ENCODE measurements at regions not wholly inside any gene's neighbourhood (a gene's known extent, or its start where the extent isn't known, plus 50 kb on each side); places are given as distances from the start of the nearest gene placed in this dataset.
"Not testable (repeated sequence)": the region's sequence is repeated elsewhere in the genome, so short reads cannot be mapped to it uniquely, and the experiment has no call there.

- DNase-seq, result no peak
Observed at GRCh38 chr6:140397106-140397505, 1022.7 kb upstream of the CITED2 start.

DNA sequence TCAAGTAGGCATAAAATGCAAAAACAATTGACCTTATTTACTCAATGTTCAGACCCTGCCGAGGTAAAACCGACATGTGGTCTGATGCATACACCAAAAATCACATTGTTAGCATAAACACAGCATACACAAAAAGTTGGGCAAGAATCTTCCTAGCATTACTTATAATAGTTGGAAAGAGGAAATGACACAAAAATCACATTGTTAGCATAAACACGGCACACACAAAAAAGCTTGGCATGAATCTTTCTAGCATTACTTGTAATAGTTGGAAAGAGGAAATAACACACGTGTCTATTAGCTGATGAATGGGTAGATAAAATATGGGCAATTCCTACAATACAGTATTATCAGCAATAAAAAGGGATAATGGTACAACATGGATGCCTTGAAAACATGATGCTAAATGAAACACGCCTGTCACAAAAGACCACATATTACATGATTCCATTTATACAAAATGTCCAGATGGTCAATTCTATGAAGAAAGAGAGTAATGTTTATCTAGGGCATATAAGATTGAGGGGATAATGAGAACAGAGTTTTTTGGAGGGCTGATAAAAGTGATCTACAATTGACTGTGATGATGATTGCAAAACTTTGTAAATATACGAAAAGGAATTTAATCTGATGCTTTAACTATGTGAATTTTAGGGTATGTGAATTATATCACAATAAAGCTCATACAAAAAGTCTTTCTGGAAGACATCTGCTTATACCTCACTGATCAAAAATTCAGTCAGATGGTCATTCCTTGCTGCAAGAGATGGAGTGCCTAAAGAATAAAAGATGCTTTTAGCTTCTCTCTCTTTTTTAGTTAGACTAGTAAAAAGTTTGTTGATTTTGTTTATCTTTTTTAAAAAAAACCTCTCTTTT, 1019.5 kb upstream of the CITED2 start:
- no peak for DNase-seq

- DNase-seq, result no peak
Observed at GRCh38 chr6:140388815-140389214, 1014.4 kb upstream of the CITED2 start.

DNA sequence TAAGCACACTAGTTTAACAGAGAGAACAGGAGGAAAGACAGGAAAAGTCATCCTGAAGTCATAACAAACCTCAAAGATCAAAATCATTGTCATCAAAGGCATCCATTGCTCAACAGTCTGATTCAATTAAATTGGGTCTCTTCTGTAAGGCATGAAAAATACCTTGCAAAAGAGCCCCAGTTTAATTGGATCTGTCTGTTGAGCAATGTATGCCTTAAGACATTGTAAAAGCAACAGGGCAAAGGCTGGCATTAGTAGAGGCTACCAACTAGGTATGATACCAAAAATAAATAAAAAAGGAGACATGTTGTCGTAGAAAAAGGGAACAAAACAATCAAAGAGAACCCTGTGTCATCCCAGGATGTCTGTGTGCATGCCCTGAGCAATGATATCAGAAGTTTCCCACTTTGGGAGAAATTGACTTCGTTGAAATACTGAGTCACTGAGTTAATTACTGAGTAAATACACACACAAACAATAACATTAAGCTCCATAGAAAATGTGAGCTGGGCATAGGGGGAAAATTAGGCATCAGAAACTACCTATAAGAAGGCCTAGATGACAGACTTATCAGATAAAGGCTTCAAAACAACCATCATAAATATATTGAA, 1013.8 kb upstream of the CITED2 start:
- DNase-seq, result no peak

- no peak for DNase-seq
Observed at GRCh38 chr6:140385679-140386078, 1011.2 kb upstream of the CITED2 start.

GRCh38 chr6:140382355-140382754, 1007.9 kb upstream of the CITED2 start:
- no peak for DNase-seq

- no peak for DNase-seq
Observed at GRCh38 chr6:140380427-140381218, 1006.2 kb upstream of the CITED2 start.

- DNase-seq, result no peak
Observed at GRCh38 chr6:140379919-140380318, 1005.5 kb upstream of the CITED2 start.

DNA sequence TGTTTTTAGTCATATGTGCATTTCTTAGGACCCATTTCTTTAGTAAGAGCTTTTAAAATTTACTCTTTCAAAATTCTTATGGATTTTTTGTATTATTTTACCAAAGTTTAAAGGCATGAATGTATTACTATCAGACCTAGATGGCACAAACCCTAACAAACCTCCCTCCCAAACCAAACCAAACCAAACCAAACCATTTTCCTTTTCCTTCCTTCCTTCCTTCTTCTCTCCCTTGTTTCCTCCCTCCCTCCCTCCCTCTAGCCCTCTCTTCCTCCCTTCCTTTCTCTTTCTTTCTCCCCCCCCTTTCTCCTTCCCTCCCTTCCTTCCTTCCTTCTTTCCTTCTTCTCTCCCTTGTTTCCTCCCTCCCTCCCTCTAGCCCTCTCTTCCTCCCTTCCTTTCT, 1001.8 kb upstream of the CITED2 start:
- no peak for DNase-seq

DNA sequence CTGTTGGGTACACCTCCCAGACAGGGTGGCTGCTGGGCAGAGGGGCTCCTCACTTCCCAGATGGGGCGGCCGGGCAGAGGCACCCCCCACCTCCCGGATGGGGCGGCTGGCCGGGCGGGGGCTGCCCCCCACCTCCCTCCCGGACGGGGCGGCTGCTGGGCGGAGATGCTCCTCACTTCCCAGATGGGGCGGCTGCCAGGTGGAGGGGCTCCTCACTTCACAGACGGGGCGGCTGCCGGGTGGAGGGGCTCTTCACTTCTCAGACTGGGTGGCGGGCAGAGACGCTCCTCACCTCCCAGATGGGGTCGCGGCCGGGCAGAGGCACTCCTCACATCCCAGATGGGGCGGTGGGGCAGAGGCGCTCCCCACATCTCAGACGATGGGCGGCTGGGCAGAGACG, 999.3 kb upstream of the CITED2 start:
- not testable (repeated sequence) for DNase-seq

DNA sequence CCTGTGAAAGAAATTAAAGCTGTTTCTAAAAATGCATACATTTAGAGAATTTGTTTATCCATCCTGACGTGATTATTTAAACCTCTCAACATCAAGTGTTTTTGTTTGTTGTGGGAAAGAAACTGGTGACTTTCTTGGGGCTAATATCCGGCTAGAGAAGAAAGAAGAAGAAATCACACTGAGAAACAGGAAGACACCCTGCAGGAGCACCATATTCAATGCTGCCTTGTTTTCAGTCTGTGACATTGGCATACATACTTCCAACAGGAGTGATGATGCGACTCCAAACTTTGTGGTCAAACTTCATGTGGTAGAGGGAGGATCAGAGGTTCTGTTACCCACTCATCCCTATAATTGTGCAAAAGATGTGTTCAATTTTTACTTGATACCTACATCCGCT, 997.6 kb upstream of the CITED2 start:
- DNase-seq, result no peak

- DNase-seq, result peak; percentile 73
Observed at GRCh38 chr6:140370976-140371870, 996.8 kb upstream of the CITED2 start.

GRCh38 chr6:140370441-140370840, 996.0 kb upstream of the CITED2 start:
- no peak for DNase-seq

- no peak for DNase-seq
Observed at GRCh38 chr6:140366991-140367390, 992.5 kb upstream of the CITED2 start.

GRCh38 chr6:140364916-140365315, 990.5 kb upstream of the CITED2 start:
- DNase-seq, result no peak

- no peak for DNase-seq
Observed at GRCh38 chr6:140360651-140361050, 986.2 kb upstream of the CITED2 start.

DNA sequence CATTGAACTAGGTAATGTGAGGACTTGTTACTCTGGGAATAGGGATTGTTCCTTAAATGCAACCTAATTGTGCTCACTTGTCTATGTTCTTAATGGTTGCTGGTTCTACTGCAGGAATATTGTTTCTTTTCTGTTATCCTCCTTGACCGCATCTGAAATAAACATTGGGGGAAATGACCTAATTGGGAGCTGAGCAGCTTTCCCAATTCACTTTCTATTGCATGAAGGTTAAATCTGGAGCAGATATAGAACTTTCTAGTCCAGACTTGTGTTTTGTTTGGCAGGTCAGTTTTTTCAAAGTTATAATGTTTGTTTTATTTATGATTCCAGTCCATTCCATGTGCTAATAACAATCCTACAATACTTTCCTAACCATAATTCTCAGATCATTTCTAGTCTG, 981.0 kb upstream of the CITED2 start:
- no peak for DNase-seq

DNA sequence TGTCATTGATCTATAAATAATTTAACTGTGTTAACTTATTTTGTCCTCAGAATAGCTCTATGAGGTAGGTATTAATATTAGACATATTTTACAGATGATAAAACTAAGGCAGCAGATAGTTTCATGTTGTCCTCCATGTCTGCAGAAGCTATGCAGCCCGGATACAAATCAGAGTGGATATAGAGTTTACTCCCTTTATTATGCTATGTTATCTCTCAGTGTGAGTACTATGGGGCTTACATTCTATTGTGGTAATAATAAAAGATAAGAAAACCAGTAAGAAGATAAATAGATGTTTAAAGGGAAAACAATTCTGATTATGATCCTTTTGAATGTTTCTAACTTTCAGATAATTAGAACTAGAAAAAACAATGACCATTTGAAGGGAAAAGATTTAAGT, 979.8 kb upstream of the CITED2 start:
- no peak for DNase-seq

DNA sequence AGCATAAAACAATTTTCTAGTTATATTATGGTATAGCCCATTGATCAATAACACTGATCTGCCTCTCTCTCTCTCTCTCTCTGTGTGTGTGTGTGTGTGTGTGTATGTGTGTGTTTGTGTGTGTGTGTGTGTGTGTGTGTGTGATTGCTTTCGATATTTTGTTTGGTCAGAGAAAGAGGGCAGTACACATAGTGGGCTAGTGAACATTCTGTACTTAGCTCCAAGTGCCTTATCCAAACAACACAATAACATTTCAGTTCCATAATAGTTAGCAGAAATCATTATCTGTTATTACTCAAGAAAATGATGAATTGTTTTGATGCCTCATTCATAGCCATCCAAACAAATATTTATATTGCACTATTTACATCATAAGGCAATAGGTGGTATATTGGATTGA, 979.1 kb upstream of the CITED2 start:
- no peak for DNase-seq

DNA sequence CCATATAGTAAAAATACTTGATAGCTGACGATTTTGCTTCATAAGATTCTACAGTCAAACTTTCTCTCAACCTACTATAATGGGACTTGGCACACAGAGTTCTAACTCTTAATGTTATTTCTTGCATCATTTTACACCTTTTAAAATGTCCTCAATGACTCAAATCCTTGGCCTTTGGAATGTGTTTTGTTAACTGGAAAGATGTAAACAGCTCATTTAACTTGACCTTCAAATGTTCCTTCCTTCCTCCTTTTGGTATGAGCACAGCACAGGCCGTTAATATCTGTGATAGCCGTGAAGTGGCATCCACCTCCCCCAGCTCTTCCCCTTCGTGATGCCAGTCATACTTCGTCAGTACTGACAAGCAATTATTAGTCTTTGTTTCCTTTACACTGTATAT, 972.0 kb upstream of the CITED2 start:
- no peak for DNase-seq

DNA sequence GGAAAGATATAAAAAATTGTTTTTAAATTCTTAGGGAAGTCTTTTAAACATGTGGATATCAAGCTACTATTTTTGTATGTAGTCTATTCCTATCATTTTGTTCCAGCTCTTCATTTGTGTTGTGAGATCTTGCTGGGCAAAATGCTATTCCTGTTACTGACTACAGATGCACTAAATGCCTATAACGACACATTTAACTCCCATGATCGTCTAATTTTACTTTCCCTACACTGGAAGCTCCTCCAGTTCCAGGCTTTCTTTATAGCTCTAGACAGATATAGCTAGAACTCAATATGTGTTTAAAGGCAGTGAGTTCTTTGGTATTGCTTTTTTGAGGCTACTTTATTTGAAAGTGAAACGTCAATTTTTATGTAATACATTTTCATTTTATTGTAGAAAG, 971.5 kb upstream of the CITED2 start:
- no peak for DNase-seq

- no peak for DNase-seq
Observed at GRCh38 chr6:140344142-140344913, 969.9 kb upstream of the CITED2 start.

All from OCI-M1 (cell line).